Heart left ventricle (tissue), 13 donors: ENCODE measurements at regions not wholly inside any gene's neighbourhood (a gene's known extent, or its start where the extent isn't known, plus 50 kb on each side); places are given as distances from the start of the nearest gene placed in this dataset.

Experiments used
- POLR2A ChIP-seq, 2 donors: fragments of 450-650 bp; IDR thresholded peaks; one replicate each; pipeline ENCODE4 v1.6.1; 2017; ENCODE audit warnings: antibody characterized with exemption in 2 of 2, mild to moderate bottlenecking in 2 of 2, moderate library complexity in 2 of 2
- TF ChIP-seq, protein P1 (sequence below), 12 donors: fragments of 200-600 bp; sonication (generic) in 4 of 12; IDR thresholded peaks; one replicate each; pipeline versions ENCODE4 v1.5.0 to v1.8.0; 2018 to 2022; ENCODE audit warnings: antibody characterized with exemption in 12 of 12, mild to moderate bottlenecking in 5 of 12
- donor health status: ischemic (EF 13 %, LVEDD 7.1; RV severe dilation, severe dysfunction).
- donor health status: DM: no; HTN: yes; CAD: no.
- donor health status: DM: no; HTN: no; CAD: no.
- donor health status: ischemic (EF 25% LVEDD 6.9; RV normal size, moderate dysfunction).
- donor health status: ischemic (EF 25% LVEDD 5.7; RV mildly dilated, moderate dysfunction).
- donor health status: ischemic (EF 35%, LVEDD 5.7; RV mildly dilated, moderate dysfunction).
- donor health status: nonischemic (EF 11% LVEDD 7.7; RV severe dilation, severe dysfunction).
- donor health status: DM: yes; HTN: yes; CAD: no.
- donor health status: PGD.
- donor health status: ischemic (EF 29% LVEDD 5.4; RV normal size, mild dysfunction).
- donor health status: nonischemic (EF 23%, LVEDD 6.1; RV moderate dilation, normal function).

- TF ChIP-seq, protein P1, sequence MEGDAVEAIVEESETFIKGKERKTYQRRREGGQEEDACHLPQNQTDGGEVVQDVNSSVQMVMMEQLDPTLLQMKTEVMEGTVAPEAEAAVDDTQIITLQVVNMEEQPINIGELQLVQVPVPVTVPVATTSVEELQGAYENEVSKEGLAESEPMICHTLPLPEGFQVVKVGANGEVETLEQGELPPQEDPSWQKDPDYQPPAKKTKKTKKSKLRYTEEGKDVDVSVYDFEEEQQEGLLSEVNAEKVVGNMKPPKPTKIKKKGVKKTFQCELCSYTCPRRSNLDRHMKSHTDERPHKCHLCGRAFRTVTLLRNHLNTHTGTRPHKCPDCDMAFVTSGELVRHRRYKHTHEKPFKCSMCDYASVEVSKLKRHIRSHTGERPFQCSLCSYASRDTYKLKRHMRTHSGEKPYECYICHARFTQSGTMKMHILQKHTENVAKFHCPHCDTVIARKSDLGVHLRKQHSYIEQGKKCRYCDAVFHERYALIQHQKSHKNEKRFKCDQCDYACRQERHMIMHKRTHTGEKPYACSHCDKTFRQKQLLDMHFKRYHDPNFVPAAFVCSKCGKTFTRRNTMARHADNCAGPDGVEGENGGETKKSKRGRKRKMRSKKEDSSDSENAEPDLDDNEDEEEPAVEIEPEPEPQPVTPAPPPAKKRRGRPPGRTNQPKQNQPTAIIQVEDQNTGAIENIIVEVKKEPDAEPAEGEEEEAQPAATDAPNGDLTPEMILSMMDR (IDR thresholded peaks at IDR 0.05), result no peak
- no peak for TF ChIP-seq POLR2A (IDR thresholded peaks at IDR 0.05)
Observed at GRCh38 chr9:19620326-19620725, 168.5 kb downstream of the SLC24A2 start.
